Thymus (tissue), 11 donors: ENCODE measurements at regions not wholly inside any gene's neighbourhood (a gene's known extent, or its start where the extent isn't known, plus 50 kb on each side); places are given as distances from the start of the nearest gene placed in this dataset.

Experiments used
- DNase-seq, 9 donors: peaks; one replicate each; pipeline ENCODE4 v3.0.0-alpha.2; 2013; ENCODE audit warnings: low spot score in 9 of 9, low read depth in 6 of 9, missing footprints in 1 of 9
- H3K27ac ChIP-seq, 2 donors: one replicate each; pipeline ENCODE4 v1.5.1; 2013; ENCODE audit warnings: control low read depth in 1 of 2, low read depth in 1 of 2, low read length in 1 of 2, mild to moderate bottlenecking in 1 of 2, moderate library complexity in 1 of 2
- H3K27me3 ChIP-seq, 2 donors: one replicate each; pipeline ENCODE4 v1.5.1; 2013; ENCODE audit warnings: low read length in 1 of 2; ENCODE audit not compliant: control insufficient read depth in 2 of 2, insufficient read depth in 1 of 2
- H3K36me3 ChIP-seq, 2 donors: one replicate each; pipeline ENCODE4 v1.5.1; 2013; ENCODE audit warnings: low read length in 1 of 2, mild to moderate bottlenecking in 1 of 2, moderate library complexity in 1 of 2; ENCODE audit not compliant: control insufficient read depth in 2 of 2, insufficient read depth in 2 of 2
- H3K4me1 ChIP-seq, 2 donors: one replicate each; pipeline ENCODE4 v1.5.1; 2013; ENCODE audit warnings: low read length in 2 of 2; ENCODE audit not compliant: control insufficient read depth in 2 of 2, insufficient read depth in 2 of 2
- H3K4me3 ChIP-seq, 2 donors: one replicate each; pipeline ENCODE4 v1.5.1; 2013; ENCODE audit warnings: low read length in 2 of 2, control low read depth in 1 of 2, mild to moderate bottlenecking in 1 of 2
- H3K9me3 ChIP-seq, 2 donors: one replicate each; pipeline ENCODE4 v1.5.1; 2013; ENCODE audit warnings: low read length in 1 of 2, mild to moderate bottlenecking in 1 of 2; ENCODE audit not compliant: control insufficient read depth in 2 of 2, insufficient read depth in 1 of 2
- WGBS: extraction: QIAGEN DNeasy Blood & Tissue Kit; methylation state at CpG from one replicate; pipeline ENCODE4 v1.1.7; 2013; 5-methylcytosine and 5-hydroxymethylcytosine counted together
- donor health status: healthy.

- Histone ChIP-seq H3K27me3 (no peaks in the 10 kb centered on the region), H3K4me3 (no peak overlapping the region), H3K36me3 (no peaks in the 10 kb centered on the region), H3K9me3 (no peaks in the 10 kb centered on the region), H3K4me1 (peaks cover 0 to 9% of the 10 kb centered on the region in 2 donors), H3K27ac (no peak overlapping the region)
- no peak for DNase-seq
- 99% methylated on average over 4 of the region's 4 CpGs for WGBS
These were observed 132.6 kb downstream of the CEBPB start for GRCh38 chr20:50323209-50323608.

- 96% methylated on average over 5 of the region's 5 CpGs for WGBS
- Histone ChIP-seq H3K27ac (no peak overlapping the region), H3K27me3 (no peaks in the 10 kb centered on the region)
These were observed 133.4 kb downstream of the CEBPB start for GRCh38 chr20:50323777-50324775.

GRCh38 chr20:50325215-50325614, 134.6 kb downstream of the CEBPB start:
- Histone ChIP-seq H3K27me3 (no peaks in the 10 kb centered on the region), H3K4me1 (peaks cover 0 to 15% of the 10 kb centered on the region in 2 donors), H3K4me3 (no peak overlapping the region), H3K9me3 (no peaks in the 10 kb centered on the region), H3K36me3 (no peaks in the 10 kb centered on the region), H3K27ac (no peak overlapping the region)
- DNase-seq: no peak
- WGBS: 97% methylated on average over 4 of the region's 4 CpGs

More at GRCh38 chr20:50323777-50324775, 133.4 kb downstream of the CEBPB start:
- Histone ChIP-seq H3K9me3 (no peaks in the 10 kb centered on the region), H3K4me3 (no peak overlapping the region), H3K4me1 (peaks cover 0 to 15% of the 10 kb centered on the region in 2 donors), H3K36me3 (no peaks in the 10 kb centered on the region)
- DNase-seq: no peak

- Histone ChIP-seq H3K9me3 (no peaks in the 10 kb centered on the region), H3K27me3 (no peaks in the 10 kb centered on the region), H3K36me3 (no peaks in the 10 kb centered on the region), H3K4me3 (no peak overlapping the region), H3K27ac (no peak overlapping the region), H3K4me1 (peaks cover 0 to 12% of the 10 kb centered on the region in 2 donors)
- 92% methylated on average over 3 of the region's 3 CpGs for WGBS
- DNase-seq: no peak
These were observed 135.0 kb downstream of the CEBPB start for GRCh38 chr20:50325651-50326050.

- Histone ChIP-seq H3K27me3 (no peaks in the 10 kb centered on the region), H3K9me3 (no peaks in the 10 kb centered on the region), H3K4me1 (peaks cover 0 to 6% of the 10 kb centered on the region in 2 donors), H3K27ac (no peak overlapping the region), H3K36me3 (no peaks in the 10 kb centered on the region), H3K4me3 (no peak overlapping the region)
- DNase-seq: no peak
- 92% methylated on average over 2 of the region's 2 CpGs for WGBS
These were observed 137.0 kb downstream of the CEBPB start for GRCh38 chr20:50327666-50328065.

GRCh38 chr20:50328222-50328979, 137.8 kb downstream of the CEBPB start:
- Histone ChIP-seq H3K9me3 (no peaks in the 10 kb centered on the region), H3K27me3 (no peaks in the 10 kb centered on the region), H3K4me3 (no peak overlapping the region), H3K27ac (no peak overlapping the region), H3K4me1 (peaks cover 0 to 6% of the 10 kb centered on the region in 2 donors), H3K36me3 (no peaks in the 10 kb centered on the region)
- DNase-seq: no peak
- WGBS: 82% methylated on average over 6 of the region's 6 CpGs

- Histone ChIP-seq H3K27me3 (no peaks in the 10 kb centered on the region), H3K9me3 (no peaks in the 10 kb centered on the region), H3K27ac (no peak overlapping the region), H3K36me3 (no peaks in the 10 kb centered on the region), H3K4me3 (no peak overlapping the region), H3K4me1 (peaks cover 0 to 6% of the 10 kb centered on the region in 2 donors)
- DNase-seq: no peak
- 96% methylated on average over 4 of the region's 4 CpGs for WGBS
These were observed 138.6 kb downstream of the CEBPB start for GRCh38 chr20:50328996-50329898.

- Histone ChIP-seq H3K4me1 (peaks cover 0 to 7% of the 10 kb centered on the region in 2 donors), H3K27me3 (no peaks in the 10 kb centered on the region), H3K9me3 (no peaks in the 10 kb centered on the region), H3K27ac (no peak overlapping the region), H3K4me3 (no peak overlapping the region), H3K36me3 (no peaks in the 10 kb centered on the region)
- WGBS: 92% methylated on average over 3 of the region's 3 CpGs
- DNase-seq: no peak
These were observed 139.4 kb downstream of the CEBPB start for GRCh38 chr20:50329981-50330503.
